ENCODE measurements at regions not wholly inside any gene's neighbourhood (a gene's known extent, or its start where the extent isn't known, plus 50 kb on each side); places are given as distances from the start of the nearest gene placed in this dataset.

GRCh38 chr9:744790-745484 is 96.6 kb upstream of the DMRT1 start:
- ATAC-seq (no peak), FAIRE-seq (no peak), DNase-seq (ENCODE audit: low read depth in 1 of 2, low spot score in 1 of 2) (no peak)
- Histone ChIP-seq H3K4me2 (no peak overlapping the region), H3K27ac (no peak overlapping the region), H3K9me3 (no peaks in the 10 kb centered on the region), H3K4me3 (no peak overlapping the region), H3K4me1 (no peaks in the 10 kb centered on the region)
- CTCF ChIA-PET, result interaction anchor here (1.2 kb wide), 1 partner anchor 14 kb away, joined by 3 read pairs; no protein-coding TSS in a partner anchor
- 82% methylated on average over 7 of the region's 7 CpGs for WGBS (ENCODE audit: missing lambda C conversion rate)
- POLR2A ChIA-PET, result no interaction called here
- TF ChIP-seq ELK1 (IDR thresholded peaks at IDR 0.05; ENCODE audit: low read depth, low read length), result no peak
- TF ChIP-seq CEBPB (IDR thresholded peaks at IDR 0.05), result no peak
- no peak for TF ChIP-seq HOXA7 (CRISPR knock-in tag; IDR thresholded peaks at IDR 0.05)
- no peak for TF ChIP-seq CHD2 (IDR thresholded peaks at IDR 0.05; ENCODE audit: low read length, partially characterized antibody)
- TF ChIP-seq, protein P1, sequence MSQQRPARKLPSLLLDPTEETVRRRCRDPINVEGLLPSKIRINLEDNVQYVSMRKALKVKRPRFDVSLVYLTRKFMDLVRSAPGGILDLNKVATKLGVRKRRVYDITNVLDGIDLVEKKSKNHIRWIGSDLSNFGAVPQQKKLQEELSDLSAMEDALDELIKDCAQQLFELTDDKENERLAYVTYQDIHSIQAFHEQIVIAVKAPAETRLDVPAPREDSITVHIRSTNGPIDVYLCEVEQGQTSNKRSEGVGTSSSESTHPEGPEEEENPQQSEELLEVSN (IDR thresholded peaks at IDR 0.05; ENCODE audit: borderline replicate concordance, low read depth), result no peak
- no peak for TF ChIP-seq ZFP36 (IDR thresholded peaks at IDR 0.05; ENCODE audit: borderline replicate concordance, partially characterized antibody)
- TF ChIP-seq RAD21 (conservative IDR thresholded peaks at IDR 0.05 in 1 of 2, IDR thresholded peaks at IDR 0.05 in 1 of 2), result no peak
- no peak for TF ChIP-seq RARB (CRISPR knock-in tag; IDR thresholded peaks at IDR 0.05)
- no peak for TF ChIP-seq HDAC2 (IDR thresholded peaks at IDR 0.05)
- TF ChIP-seq MAZ (IDR thresholded peaks at IDR 0.05; ENCODE audit: borderline replicate concordance, low read depth, low read length), result no peak
- no peak for TF ChIP-seq ZNF302 (CRISPR knock-in tag; IDR thresholded peaks at IDR 0.05)
- TF ChIP-seq FOSL2 (IDR thresholded peaks at IDR 0.05), result no peak
- TF ChIP-seq FOSL2 (CRISPR knock-in tag; IDR thresholded peaks at IDR 0.05), result no peak
- no peak for TF ChIP-seq PBX3 (IDR thresholded peaks at IDR 0.05)
- no peak for TF ChIP-seq NR3C1 (IDR thresholded peaks at IDR 0.05)
- no peak for TF ChIP-seq FOSB (CRISPR knock-in tag; IDR thresholded peaks at IDR 0.05)
- no peak for TF ChIP-seq BHLHE40 (IDR thresholded peaks at IDR 0.05; ENCODE audit: low read depth, low read length)
- TF ChIP-seq RFX5 (IDR thresholded peaks at IDR 0.05), result no peak

- DNase-seq (ENCODE audit: low read depth in 1 of 2, low spot score in 1 of 2) (no peak), FAIRE-seq (no peak), ATAC-seq (no peak)
- no peak overlapping the region for H3K4me3 ChIP-seq
- H3K27ac ChIP-seq, result no peak overlapping the region
- H3K9me3 ChIP-seq, result no peaks in the 10 kb centered on the region
- H3K4me2 ChIP-seq, result no peak overlapping the region
- WGBS (ENCODE audit: missing lambda C conversion rate), result 92% methylated on average over 16 of the region's 16 CpGs
- no peaks in the 10 kb centered on the region; the same call in 2 of the 3 replicates for H3K4me1 ChIP-seq
- TF ChIP-seq JUNB (IDR thresholded peaks at IDR 0.05), result no peak
- TF ChIP-seq MYC (IDR thresholded peaks at IDR 0.05; ENCODE audit: borderline replicate concordance, low read length), result no peak
- TF ChIP-seq MAFK (IDR thresholded peaks at IDR 0.05; ENCODE audit: partially characterized antibody), result no peak
- TF ChIP-seq SMC3 (IDR thresholded peaks at IDR 0.05), result no peak
- no peak for TF ChIP-seq SREBF2 (IDR thresholded peaks at IDR 0.05)
- TF ChIP-seq CBX8 (IDR thresholded peaks at IDR 0.05), result no peak
- TF ChIP-seq TFCP2L1 (CRISPR knock-in tag; IDR thresholded peaks at IDR 0.05), result no peak
- no peak for TF ChIP-seq TP53 (CRISPR knock-in tag; IDR thresholded peaks at IDR 0.05)
- no peak for TF ChIP-seq POLR2A (IDR thresholded peaks at IDR 0.05; ENCODE audit: low read length)
- no peak for TF ChIP-seq HEYL (CRISPR knock-in tag; IDR thresholded peaks at IDR 0.05)
- TF ChIP-seq ZFP36 (IDR thresholded peaks at IDR 0.05; ENCODE audit: borderline replicate concordance, partially characterized antibody), result no peak
- no peak for TF ChIP-seq CHD2 (IDR thresholded peaks at IDR 0.05; ENCODE audit: low read length, partially characterized antibody)
- no peak for TF ChIP-seq POLR2AphosphoS2 (conservative IDR thresholded peaks at IDR 0.05; ENCODE audit: low read length)
- no peak for TF ChIP-seq HOXB5 (CRISPR knock-in tag; IDR thresholded peaks at IDR 0.05)
- ChIA-PET CTCF (no interaction called here), POLR2A (no interaction called here)
These were observed 95.6 kb upstream of the DMRT1 start for GRCh38 chr9:745761-746380.

All from A549 (cell line).